ENCODE measurements at regions not wholly inside any gene's neighbourhood (a gene's known extent, or its start where the extent isn't known, plus 50 kb on each side); places are given as distances from the start of the nearest gene placed in this dataset.

- 84 to 94% methylated on average over 1 of the region's 1 CpG for WGBS, 2 donors
- intact Hi-C loops (cut with DNase I; ENCODE audit: low total_unique reads) = no loop called here
Measured at GRCh38 chr16:86224629-86225028, 285.7 kb upstream of the FOXF1 start.

GRCh38 chr16:86225905-86226371 is 284.4 kb upstream of the FOXF1 start:
- Histone ChIP-seq H3K36me3 (ENCODE audit: low read depth, missing control alignments) (no peaks in the 10 kb centered on the region), H3K27me3 (no peaks in the 10 kb centered on the region), H3K27ac (no peak overlapping the region), H3K4me3 (no peak overlapping the region), H3K4me1 (no peaks in the 10 kb centered on the region), H3K9me3 (no peaks in the 10 kb centered on the region)
- TF ChIP-seq POLR2A (IDR thresholded peaks at IDR 0.05) (no peak), CTCF (IDR thresholded peaks at IDR 0.05) (no peak)
- no peak for DNase-seq
- WGBS, 2 donors = 76 to 87% methylated on average over 2 of the region's 2 CpGs
- intact Hi-C loops (cut with DNase I; ENCODE audit: low total_unique reads) = no loop called here

More at GRCh38 chr16:86224629-86225028, 285.7 kb upstream of the FOXF1 start:
- Histone ChIP-seq H3K4me1 (no peaks in the 10 kb centered on the region), H3K9me3 (no peaks in the 10 kb centered on the region), H3K4me3 (no peak overlapping the region), H3K27me3 (no peaks in the 10 kb centered on the region), H3K27ac (no peak overlapping the region), H3K36me3 (ENCODE audit: low read depth, missing control alignments) (no peaks in the 10 kb centered on the region)
- TF ChIP-seq CTCF (IDR thresholded peaks at IDR 0.05) (no peak), POLR2A (IDR thresholded peaks at IDR 0.05) (no peak)
- DNase-seq = no peak

GRCh38 chr16:86227041-86227440 is 283.3 kb upstream of the FOXF1 start:
- Histone ChIP-seq H3K27ac (no peak overlapping the region), H3K9me3 (no peaks in the 10 kb centered on the region), H3K27me3 (no peaks in the 10 kb centered on the region), H3K4me1 (no peaks in the 10 kb centered on the region), H3K4me3 (no peak overlapping the region), H3K36me3 (ENCODE audit: low read depth, missing control alignments) (no peaks in the 10 kb centered on the region)
- 86 to 92% methylated on average over 5 to 8 of the region's 8 CpGs for WGBS, 2 donors
- no peak for TF ChIP-seq POLR2A (IDR thresholded peaks at IDR 0.05)
- no peak for TF ChIP-seq CTCF (IDR thresholded peaks at IDR 0.05)
- intact Hi-C loops (cut with DNase I; ENCODE audit: low total_unique reads) = no loop called here
- DNase-seq = no peak

- Histone ChIP-seq H3K9me3 (no peaks in the 10 kb centered on the region), H3K4me1 (no peaks in the 10 kb centered on the region), H3K27me3 (no peaks in the 10 kb centered on the region), H3K36me3 (ENCODE audit: low read depth, missing control alignments) (no peaks in the 10 kb centered on the region), H3K27ac (no peak overlapping the region), H3K4me3 (no peak overlapping the region)
- TF ChIP-seq POLR2A (IDR thresholded peaks at IDR 0.05) = no peak
- TF ChIP-seq CTCF (IDR thresholded peaks at IDR 0.05) = no peak
- WGBS, 2 donors = 37 to 51% methylated on average over 8 to 12 of the region's 12 CpGs
- intact Hi-C loops (cut with DNase I; ENCODE audit: low total_unique reads) = no loop called here
- DNase-seq = no peak
Measured at GRCh38 chr16:86227801-86228200, 282.5 kb upstream of the FOXF1 start.

- intact Hi-C loops (cut with DNase I; ENCODE audit: low total_unique reads) = no loop called here
- 68 to 74% methylated on average over 4 of the region's 4 CpGs for WGBS, 2 donors
Measured at GRCh38 chr16:86228713-86229112, 281.6 kb upstream of the FOXF1 start.

More at GRCh38 chr16:86228713-86229112, 281.6 kb upstream of the FOXF1 start:
- no peak overlapping the region for H3K4me3 ChIP-seq
- TF ChIP-seq POLR2A (IDR thresholded peaks at IDR 0.05) = no peak
- no peak overlapping the region for H3K27ac ChIP-seq
- no peaks in the 10 kb centered on the region for H3K9me3 ChIP-seq
- no peaks in the 10 kb centered on the region for H3K36me3 ChIP-seq (ENCODE audit: low read depth, missing control alignments)
- H3K27me3 ChIP-seq = no peaks in the 10 kb centered on the region
- no peak for DNase-seq
- no peaks in the 10 kb centered on the region for H3K4me1 ChIP-seq

Measured in testis (tissue), 2 donors.